GM10266 (cell line): ENCODE measurements at regions not wholly inside any gene's neighbourhood (a gene's known extent, or its start where the extent isn't known, plus 50 kb on each side); places are given as distances from the start of the nearest gene placed in this dataset.

Source experiments
- DNase-seq: peaks from one replicate; pipeline ENCODE4 v3.0.0; 2012; ENCODE audit errors: extremely low spot score
- TF ChIP-seq, protein P1 (sequence below): IDR thresholded peaks from 2 replicates; pipeline ENCODE4 v1.5.1; 2012; ENCODE audit warnings: mild to moderate bottlenecking, low read depth; ENCODE audit not compliant: control insufficient read depth, insufficient read depth; ENCODE audit errors: missing control alignments

DNA sequence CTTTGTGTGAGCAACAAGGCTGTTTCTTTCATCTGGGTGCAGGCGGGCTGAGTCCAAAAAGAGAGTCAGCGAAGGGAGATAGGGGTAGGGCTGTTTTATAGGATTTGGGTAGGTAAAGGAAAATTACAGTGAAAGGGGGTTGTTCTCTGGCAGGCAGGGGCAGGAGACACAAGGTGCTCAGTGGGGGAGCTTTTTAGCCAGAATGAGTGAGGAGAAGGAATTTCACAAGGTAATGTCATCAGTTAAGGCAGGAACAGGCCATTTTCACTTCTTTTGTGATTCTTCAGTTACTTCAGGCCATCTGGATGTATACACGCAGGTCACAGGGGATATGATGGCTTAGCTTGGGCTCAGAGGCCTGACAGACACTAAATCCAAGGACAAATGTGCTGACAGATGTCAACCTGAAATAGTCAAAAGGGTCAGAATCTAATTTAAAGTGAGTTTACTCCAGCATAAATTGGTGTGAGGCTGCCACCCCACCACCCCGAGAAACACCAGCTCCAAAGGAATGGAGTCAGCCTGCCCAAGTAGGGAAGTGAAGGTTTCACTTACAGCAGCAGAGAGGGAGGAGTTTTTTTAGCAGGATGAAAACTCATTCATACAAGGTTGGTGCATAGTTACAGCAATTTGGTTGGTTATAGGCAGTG is 560.0 kb upstream of the CDH4 start:
- no peak for DNase-seq
- TF ChIP-seq, protein P1, sequence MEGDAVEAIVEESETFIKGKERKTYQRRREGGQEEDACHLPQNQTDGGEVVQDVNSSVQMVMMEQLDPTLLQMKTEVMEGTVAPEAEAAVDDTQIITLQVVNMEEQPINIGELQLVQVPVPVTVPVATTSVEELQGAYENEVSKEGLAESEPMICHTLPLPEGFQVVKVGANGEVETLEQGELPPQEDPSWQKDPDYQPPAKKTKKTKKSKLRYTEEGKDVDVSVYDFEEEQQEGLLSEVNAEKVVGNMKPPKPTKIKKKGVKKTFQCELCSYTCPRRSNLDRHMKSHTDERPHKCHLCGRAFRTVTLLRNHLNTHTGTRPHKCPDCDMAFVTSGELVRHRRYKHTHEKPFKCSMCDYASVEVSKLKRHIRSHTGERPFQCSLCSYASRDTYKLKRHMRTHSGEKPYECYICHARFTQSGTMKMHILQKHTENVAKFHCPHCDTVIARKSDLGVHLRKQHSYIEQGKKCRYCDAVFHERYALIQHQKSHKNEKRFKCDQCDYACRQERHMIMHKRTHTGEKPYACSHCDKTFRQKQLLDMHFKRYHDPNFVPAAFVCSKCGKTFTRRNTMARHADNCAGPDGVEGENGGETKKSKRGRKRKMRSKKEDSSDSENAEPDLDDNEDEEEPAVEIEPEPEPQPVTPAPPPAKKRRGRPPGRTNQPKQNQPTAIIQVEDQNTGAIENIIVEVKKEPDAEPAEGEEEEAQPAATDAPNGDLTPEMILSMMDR, result no peak

DNA sequence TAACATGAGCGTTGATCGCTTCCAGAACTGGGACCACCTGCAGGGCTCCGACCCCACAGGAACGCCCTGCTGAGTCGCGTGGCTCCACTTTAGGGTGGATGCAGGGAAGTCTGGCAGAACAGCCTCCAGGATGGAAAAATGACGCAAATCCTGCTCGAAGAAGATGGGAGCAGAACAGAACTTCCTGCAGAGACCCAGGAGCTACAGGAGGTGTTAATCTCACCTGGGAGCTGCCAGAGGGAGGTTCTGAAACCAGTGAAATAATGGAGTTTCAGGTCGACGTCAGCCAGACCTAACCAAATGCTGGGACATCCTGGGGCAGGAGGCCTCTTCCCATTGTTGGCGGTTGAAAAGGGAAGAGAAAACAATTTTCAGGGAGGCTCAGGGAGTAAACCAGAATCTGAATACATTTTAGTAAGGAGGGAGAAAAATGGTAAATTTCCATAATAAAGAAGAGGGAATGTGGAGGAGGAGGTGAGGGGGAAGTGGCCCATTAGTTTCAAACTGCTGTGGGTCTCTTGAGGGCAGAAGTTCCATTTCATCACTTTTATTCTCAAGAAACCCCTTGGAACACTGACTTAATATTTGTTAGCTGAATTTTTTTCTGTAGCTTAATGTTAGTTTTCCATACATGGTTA is 558.4 kb upstream of the CDH4 start:
- TF ChIP-seq, protein P1, result no peak
- no peak for DNase-seq

DNA sequence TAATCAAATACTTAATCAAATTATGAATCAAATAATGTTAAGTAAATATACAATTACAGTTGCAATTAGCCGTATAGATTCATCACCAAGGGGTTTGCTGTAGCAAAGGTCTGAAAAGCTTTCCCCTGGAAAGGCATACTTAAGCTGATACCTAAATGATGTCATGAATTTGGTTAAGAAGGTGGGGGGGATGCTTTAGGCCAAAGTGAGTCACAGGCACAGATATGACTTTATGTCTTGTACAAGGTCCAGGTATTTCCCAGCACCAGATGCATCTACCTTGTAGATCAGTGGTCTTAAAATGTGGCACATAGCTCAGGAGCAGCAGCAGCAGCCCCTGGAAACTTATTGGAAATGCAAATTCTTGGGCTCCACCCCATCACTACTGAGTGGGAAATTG is 557.3 kb upstream of the CDH4 start:
- TF ChIP-seq, protein P1, result no peak
- DNase-seq, result no peak

DNA sequence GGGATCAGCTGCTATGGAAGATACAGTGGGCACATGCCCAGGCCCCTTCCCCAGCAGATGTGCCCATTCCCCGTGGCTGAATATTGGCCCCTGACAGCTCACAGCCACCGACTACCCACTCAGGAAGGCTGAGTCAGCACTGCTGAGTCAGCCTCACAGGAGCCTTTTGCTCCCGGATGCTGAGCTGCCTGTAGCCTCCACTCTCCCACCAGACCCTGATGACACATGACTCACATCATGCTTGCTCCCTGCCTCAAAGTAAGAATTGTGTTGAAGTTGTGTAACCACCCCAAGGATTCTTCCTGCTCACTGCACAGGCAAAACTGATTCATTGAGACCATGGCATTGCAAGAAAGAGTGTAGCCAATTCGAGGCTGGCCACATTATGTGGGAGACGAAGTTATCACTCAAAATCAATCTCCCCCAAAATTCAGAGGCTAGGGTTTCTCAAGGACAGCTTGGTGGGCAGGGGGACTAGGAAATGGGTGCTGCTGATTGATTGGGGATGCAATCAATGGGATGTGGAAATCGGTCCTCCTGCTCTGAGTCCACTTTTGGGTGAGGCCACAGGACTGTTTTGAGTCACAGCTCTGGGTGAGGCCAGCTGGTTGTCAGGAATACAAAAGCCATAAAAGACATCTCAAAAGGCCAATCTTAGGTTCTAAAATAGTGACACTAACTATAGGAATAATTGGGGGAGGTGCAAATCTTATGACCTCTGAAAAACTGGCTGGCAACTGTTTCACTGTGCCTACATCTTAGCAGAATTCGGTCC is 556.6 kb upstream of the CDH4 start:
- DNase-seq, result no peak
- TF ChIP-seq, protein P1, result no peak

DNA sequence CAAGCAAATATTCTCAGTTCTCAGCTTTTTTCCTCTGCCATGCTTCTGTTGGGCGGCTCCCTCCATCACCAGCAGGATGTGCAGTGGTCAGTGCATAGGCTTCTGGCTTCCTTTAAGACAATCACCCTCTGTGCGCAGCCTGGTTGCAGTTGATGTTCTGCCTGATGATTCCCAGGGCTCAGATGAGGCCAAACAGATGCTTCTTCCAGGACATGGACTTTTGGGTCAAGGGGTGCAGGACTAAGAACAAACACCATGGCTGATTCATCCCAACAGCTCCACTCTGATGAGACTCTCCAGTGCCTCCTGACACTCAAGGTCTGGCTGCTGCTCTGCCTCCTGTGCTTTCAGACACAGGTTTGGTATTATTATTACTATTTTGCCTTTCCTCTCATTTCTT is 554.8 kb upstream of the CDH4 start:
- DNase-seq, result no peak
- TF ChIP-seq, protein P1, result no peak

DNA sequence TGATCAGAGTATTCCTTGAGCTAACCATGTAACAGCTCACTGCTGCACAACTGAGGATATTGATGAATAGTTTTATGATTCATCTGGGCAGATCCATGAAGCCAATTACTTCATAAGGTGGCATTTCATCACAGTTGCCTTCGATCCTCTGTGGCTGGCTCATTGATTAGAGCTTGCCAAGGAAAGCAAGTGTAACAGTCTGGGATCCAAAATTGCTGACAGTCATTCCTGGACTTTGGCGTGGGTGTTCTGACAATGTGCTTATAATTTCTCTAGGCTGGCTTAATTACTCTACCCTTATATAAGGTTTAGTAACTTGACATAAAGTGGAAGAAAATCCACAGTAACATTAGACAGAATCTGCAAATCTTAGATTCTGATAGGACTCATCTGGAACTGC is 551.3 kb upstream of the CDH4 start:
- DNase-seq, result no peak
- TF ChIP-seq, protein P1, result no peak

DNA sequence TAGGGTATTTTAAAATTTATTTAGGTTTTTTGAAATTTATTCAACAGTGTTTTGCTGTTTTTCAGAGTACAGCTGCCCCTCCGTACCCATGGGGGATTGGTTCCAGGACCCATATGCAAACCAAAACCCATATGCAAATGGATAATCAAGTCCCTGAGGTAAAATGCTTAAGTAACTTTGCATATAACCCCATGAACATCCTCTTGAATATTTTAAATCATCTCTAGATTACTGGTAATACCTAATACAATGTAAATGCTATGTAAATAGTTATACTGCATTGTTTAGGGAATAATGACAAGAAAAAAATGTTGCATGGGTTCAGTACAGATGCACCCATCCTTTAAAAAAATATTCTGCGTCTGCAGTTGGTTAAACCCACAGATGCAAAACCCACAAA is 547.9 kb upstream of the CDH4 start:
- TF ChIP-seq, protein P1, result no peak
- no peak for DNase-seq
